Upper lobe of left lung (tissue), 6 donors: ENCODE measurements at regions not wholly inside any gene's neighbourhood (a gene's known extent, or its start where the extent isn't known, plus 50 kb on each side); places are given as distances from the start of the nearest gene placed in this dataset.
"Not testable (repeated sequence)": the region's sequence is repeated elsewhere in the genome, so short reads cannot be mapped to it uniquely, and the experiment has no call there.

Experiments used
- ATAC-seq, 2 donors: fragments of 200-7000 bp; cut with Tn5 transposase; one replicate each; pipeline ENCODE4 v1.9.1; 2022; ENCODE audit warnings: mild to moderate bottlenecking in 2 of 2, moderate library complexity in 2 of 2; ENCODE audit not compliant: low FRiP score in 2 of 2
- DNase-seq, 2 donors: peaks; one replicate each; pipeline ENCODE4 v3.0.0-alpha.2; 2019 to 2020
- H3K27ac ChIP-seq, 4 donors: fragments of 200-600 bp; sonication (generic); one replicate each; pipeline ENCODE4 v1.5.1; 2016 to 2019
- H3K27me3 ChIP-seq, 4 donors: fragments of 200-600 bp; sonication (generic); one replicate each; pipeline ENCODE4 v1.5.1; 2017 to 2019
- H3K36me3 ChIP-seq, 4 donors: fragments of 200-600 bp; sonication (generic); one replicate each; pipeline ENCODE4 v1.5.1; 2016 to 2019
- H3K4me1 ChIP-seq, 4 donors: fragments of 200-600 bp; sonication (generic); one replicate each; pipeline ENCODE4 v1.5.1; 2018 to 2019
- H3K4me3 ChIP-seq, 4 donors: fragments of 200-600 bp; sonication (generic); one replicate each; pipeline ENCODE4 v1.5.1; 2017 to 2019; ENCODE audit warnings: mild to moderate bottlenecking in 2 of 4, moderate library complexity in 1 of 4
- H3K9me3 ChIP-seq, 4 donors: fragments of 200-600 bp; sonication (generic); one replicate each; pipeline ENCODE4 v1.5.1; 2018 to 2019
- EP300 ChIP-seq, 4 donors: sonication (generic); formaldehyde crosslinking; IDR thresholded peaks; one replicate each; pipeline ENCODE4 v1.5.1; 2017; ENCODE audit warnings: antibody characterized with exemption in 4 of 4, control low read depth in 2 of 4
- POLR2A ChIP-seq, 4 donors: fragments of 450-650 bp; IDR thresholded peaks; one replicate each; pipeline ENCODE4 v1.5.1; 2016 to 2017; ENCODE audit warnings: antibody characterized with exemption in 4 of 4, mild to moderate bottlenecking in 2 of 4
- POLR2AphosphoS5 ChIP-seq, 2 donors: sonication (generic); formaldehyde crosslinking; IDR thresholded peaks; one replicate each; pipeline ENCODE4 v1.5.1; 2017; ENCODE audit warnings: antibody characterized with exemption in 2 of 2
- WGBS, 2 donors: methylation state at CpG; one replicate each; pipeline ENCODE4 v1.1.5; 2017 to 2018; 5-methylcytosine and 5-hydroxymethylcytosine counted together
- TF ChIP-seq, protein P1 (sequence below), 6 experiments: fragments of 450-650 bp in 4 of 6; fragments of 200-600 bp in 2 of 6; sonication (generic) in 2 of 6; IDR thresholded peaks; one replicate each; pipeline ENCODE4 v1.5.1; 2016 to 2019; ENCODE audit warnings: antibody characterized with exemption in 6 of 6
- donor health status: DM: no; HTN: no; CAD: no; lungs with moderate emphysema.
- donor health status: DM: no; HTN: yes; CAD: no; lungs with severe emphysema.

DNA sequence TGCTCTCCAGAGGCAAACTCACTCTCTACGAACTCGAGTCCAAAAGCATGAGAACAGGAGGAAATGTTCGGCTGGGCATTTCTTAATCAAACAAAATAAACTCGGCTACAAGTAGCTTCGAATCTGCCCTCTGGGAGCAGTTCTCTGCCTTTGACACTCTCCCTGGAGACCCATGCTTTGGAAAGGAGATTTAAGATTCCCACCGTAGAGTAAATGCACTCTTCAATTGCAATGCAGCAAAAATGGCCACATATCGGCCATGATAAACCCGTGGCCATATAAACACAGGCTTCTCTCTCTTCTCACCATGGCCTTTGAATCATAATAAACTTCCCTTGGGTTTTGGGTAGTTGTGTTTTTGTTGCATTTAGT is 215.4 kb downstream of the TOMM20 start:
- Histone ChIP-seq H3K9me3 (no peaks in the 10 kb centered on the region), H3K4me1 (peaks cover 48 to 61% (median 58%) of the 10 kb centered on the region in 4 donors), H3K27me3 (no peaks in the 10 kb centered on the region), H3K27ac (peak overlapping the region; percentile 38 to 86 (median 71)), H3K36me3 (no peaks in the 10 kb centered on the region), H3K4me3 (no peak overlapping the region)
- TF ChIP-seq POLR2A (IDR thresholded peaks at IDR 0.05) (no peak), EP300 (IDR thresholded peaks at IDR 0.05) (no peak)
- TF ChIP-seq, protein P1, sequence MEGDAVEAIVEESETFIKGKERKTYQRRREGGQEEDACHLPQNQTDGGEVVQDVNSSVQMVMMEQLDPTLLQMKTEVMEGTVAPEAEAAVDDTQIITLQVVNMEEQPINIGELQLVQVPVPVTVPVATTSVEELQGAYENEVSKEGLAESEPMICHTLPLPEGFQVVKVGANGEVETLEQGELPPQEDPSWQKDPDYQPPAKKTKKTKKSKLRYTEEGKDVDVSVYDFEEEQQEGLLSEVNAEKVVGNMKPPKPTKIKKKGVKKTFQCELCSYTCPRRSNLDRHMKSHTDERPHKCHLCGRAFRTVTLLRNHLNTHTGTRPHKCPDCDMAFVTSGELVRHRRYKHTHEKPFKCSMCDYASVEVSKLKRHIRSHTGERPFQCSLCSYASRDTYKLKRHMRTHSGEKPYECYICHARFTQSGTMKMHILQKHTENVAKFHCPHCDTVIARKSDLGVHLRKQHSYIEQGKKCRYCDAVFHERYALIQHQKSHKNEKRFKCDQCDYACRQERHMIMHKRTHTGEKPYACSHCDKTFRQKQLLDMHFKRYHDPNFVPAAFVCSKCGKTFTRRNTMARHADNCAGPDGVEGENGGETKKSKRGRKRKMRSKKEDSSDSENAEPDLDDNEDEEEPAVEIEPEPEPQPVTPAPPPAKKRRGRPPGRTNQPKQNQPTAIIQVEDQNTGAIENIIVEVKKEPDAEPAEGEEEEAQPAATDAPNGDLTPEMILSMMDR (IDR thresholded peaks at IDR 0.05), result peak in 1 of 6 experiments; percentile 15
- WGBS, 2 donors, result 54 to 55% methylated on average over 8 of the region's 8 CpGs
- no peak for ATAC-seq
- DNase-seq, result no peak

DNA sequence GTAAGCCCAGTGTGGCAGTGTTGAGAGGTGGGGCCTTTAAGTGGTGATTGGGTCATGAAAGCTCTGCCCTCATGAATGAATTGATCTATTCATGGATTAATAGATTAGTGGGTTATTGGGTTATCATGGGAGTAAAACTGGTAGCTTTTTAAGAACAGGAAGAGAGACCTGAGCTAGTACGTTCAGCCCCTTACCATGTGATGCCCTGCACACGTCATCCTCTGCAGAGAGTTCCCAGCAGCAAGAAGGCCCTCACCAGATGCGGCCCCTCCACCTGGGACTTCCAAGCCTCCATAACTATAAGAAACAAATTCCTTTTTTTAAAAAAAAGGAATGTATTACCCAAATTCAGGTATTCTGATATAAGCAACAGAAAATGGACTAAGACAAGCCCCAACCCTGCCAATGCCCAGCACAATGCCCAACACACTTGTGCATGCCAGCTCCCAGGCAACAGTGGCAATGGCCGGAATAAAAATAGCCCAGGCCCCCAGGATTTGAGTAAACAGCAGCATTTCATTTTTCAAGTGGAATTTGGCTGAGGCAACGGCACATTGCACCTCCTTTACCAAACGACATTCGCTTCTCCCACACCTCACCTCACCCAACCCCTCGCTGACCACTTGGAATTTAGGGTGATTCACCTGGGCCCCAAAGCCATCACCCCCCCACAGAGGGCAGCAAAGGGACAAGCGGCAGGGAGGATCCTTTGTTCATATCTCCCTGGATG is 215.9 kb downstream of the TOMM20 start:
- 63 to 70% methylated on average over 9 of the region's 9 CpGs for WGBS, 2 donors
- Histone ChIP-seq H3K4me1 (peaks cover 43 to 61% (median 55%) of the 10 kb centered on the region in 4 donors), H3K9me3 (no peaks in the 10 kb centered on the region), H3K27me3 (no peaks in the 10 kb centered on the region), H3K36me3 (no peaks in the 10 kb centered on the region), H3K27ac (peak overlapping the region; percentile 38 to 86 (median 71)), H3K4me3 (no peak overlapping the region)
- peak in 1 of 2 donors; percentile 10 for TF ChIP-seq POLR2AphosphoS5 (IDR thresholded peaks at IDR 0.05)
- peak in 1 of 4 donors; percentile 40 for TF ChIP-seq POLR2A (IDR thresholded peaks at IDR 0.05)
- TF ChIP-seq, protein P1 (IDR thresholded peaks at IDR 0.05), result peak in 1 of 6 experiments; percentile 10
- no peak for TF ChIP-seq EP300 (IDR thresholded peaks at IDR 0.05)
- ATAC-seq, result peak; percentile 44 to 77
- peak in 1 of 2 donors; percentile 68 for DNase-seq

- peak in 1 of 2 donors; percentile 51 for DNase-seq
- Histone ChIP-seq H3K4me1 (peaks cover 33 to 53% (median 47%) of the 10 kb centered on the region in 4 donors), H3K27ac (peak overlapping the region; percentile 54 to 86 (median 71))
Observed at GRCh38 chr1:234911787-234912186, 216.8 kb downstream of the TOMM20 start.

DNA sequence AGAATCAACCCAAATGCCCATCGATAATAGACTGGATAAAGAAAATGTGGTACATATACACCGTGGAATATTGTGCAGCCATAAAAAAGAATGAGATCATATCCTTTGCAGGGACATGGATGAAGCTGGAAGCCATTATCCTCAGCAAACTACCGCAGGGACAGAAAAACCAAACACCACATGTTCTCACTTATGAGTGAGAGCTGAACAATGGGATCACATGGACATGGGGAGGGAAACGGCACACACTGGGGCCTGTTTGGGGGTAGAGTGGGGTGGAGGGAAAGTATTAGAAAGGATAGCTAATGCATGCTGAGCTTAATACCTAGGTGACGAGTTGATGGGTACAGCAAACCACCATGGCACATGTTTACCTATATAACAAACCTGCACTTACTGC is 217.5 kb downstream of the TOMM20 start:
- not testable (repeated sequence) for H3K27me3 ChIP-seq, H3K4me3 ChIP-seq, DNase-seq, H3K9me3 ChIP-seq, H3K36me3 ChIP-seq, ATAC-seq
- peaks cover 27 to 49% (median 42%) of the 10 kb centered on the region in 4 donors for H3K4me1 ChIP-seq
- H3K27ac ChIP-seq, result peak overlapping the region in 2 of 4 donors; percentile 54 to 86
- 85 to 87% methylated on average over 5 of the region's 5 CpGs for WGBS, 2 donors

More at GRCh38 chr1:234911787-234912186, 216.8 kb downstream of the TOMM20 start:
- H3K27me3 ChIP-seq, result no peaks in the 10 kb centered on the region
- 27 to 42% methylated on average over 8 of the region's 8 CpGs for WGBS, 2 donors
- H3K4me3 ChIP-seq, result no peak overlapping the region
- TF ChIP-seq EP300 (IDR thresholded peaks at IDR 0.05) (no peak), POLR2AphosphoS5 (IDR thresholded peaks at IDR 0.05) (no peak), POLR2A (IDR thresholded peaks at IDR 0.05) (no peak)
- TF ChIP-seq, protein P1 (IDR thresholded peaks at IDR 0.05), result no peak
- no peaks in the 10 kb centered on the region for H3K36me3 ChIP-seq
- H3K9me3 ChIP-seq, result no peaks in the 10 kb centered on the region
- no peak for ATAC-seq

- no peaks in the 10 kb centered on the region for H3K9me3 ChIP-seq
- no peak overlapping the region for H3K27ac ChIP-seq
- DNase-seq (no peak), ATAC-seq (no peak)
- TF ChIP-seq POLR2A (IDR thresholded peaks at IDR 0.05), result no peak
- TF ChIP-seq, protein P1 (IDR thresholded peaks at IDR 0.05), result no peak
- TF ChIP-seq POLR2AphosphoS5 (IDR thresholded peaks at IDR 0.05), result no peak
- TF ChIP-seq EP300 (IDR thresholded peaks at IDR 0.05), result no peak
- H3K36me3 ChIP-seq, result no peaks in the 10 kb centered on the region
- no peak overlapping the region for H3K4me3 ChIP-seq
- H3K27me3 ChIP-seq, result no peaks in the 10 kb centered on the region
- 95 to 100% methylated on average over 4 of the region's 4 CpGs for WGBS, 2 donors
- peaks cover 19 to 38% (median 32%) of the 10 kb centered on the region in 4 donors for H3K4me1 ChIP-seq
Observed at GRCh38 chr1:234909851-234910250, 218.8 kb downstream of the TOMM20 start.
